ENCODE measurements at regions not wholly inside any gene's neighbourhood (a gene's known extent, or its start where the extent isn't known, plus 50 kb on each side); places are given as distances from the start of the nearest gene placed in this dataset.
"Not testable (repeated sequence)": the region's sequence is repeated elsewhere in the genome, so short reads cannot be mapped to it uniquely, and the experiment has no call there.

- TF ChIP-seq, protein P1, sequence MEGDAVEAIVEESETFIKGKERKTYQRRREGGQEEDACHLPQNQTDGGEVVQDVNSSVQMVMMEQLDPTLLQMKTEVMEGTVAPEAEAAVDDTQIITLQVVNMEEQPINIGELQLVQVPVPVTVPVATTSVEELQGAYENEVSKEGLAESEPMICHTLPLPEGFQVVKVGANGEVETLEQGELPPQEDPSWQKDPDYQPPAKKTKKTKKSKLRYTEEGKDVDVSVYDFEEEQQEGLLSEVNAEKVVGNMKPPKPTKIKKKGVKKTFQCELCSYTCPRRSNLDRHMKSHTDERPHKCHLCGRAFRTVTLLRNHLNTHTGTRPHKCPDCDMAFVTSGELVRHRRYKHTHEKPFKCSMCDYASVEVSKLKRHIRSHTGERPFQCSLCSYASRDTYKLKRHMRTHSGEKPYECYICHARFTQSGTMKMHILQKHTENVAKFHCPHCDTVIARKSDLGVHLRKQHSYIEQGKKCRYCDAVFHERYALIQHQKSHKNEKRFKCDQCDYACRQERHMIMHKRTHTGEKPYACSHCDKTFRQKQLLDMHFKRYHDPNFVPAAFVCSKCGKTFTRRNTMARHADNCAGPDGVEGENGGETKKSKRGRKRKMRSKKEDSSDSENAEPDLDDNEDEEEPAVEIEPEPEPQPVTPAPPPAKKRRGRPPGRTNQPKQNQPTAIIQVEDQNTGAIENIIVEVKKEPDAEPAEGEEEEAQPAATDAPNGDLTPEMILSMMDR (IDR thresholded peaks at IDR 0.05; ENCODE audit: insufficient read depth, low read length, missing control alignments) = no peak
- ChIA-PET CTCF (no interaction called here), POLR2A (no interaction called here)
- DNase-seq (ENCODE audit: low read depth, low spot score) = no peak
- no peak overlapping the region for H3K4me3 ChIP-seq (ENCODE audit: low read depth, low read length)
Measured at GRCh38 chr14:101253948-101254347, 307.3 kb upstream of the DIO3 start.

GRCh38 chr14:101254805-101255764, 306.2 kb upstream of the DIO3 start:
- TF ChIP-seq, protein P1 (IDR thresholded peaks at IDR 0.05; ENCODE audit: insufficient read depth, low read length, missing control alignments) = no peak
- DNase-seq (ENCODE audit: low read depth, low spot score) = no peak
- ChIA-PET POLR2A (no interaction called here), CTCF (no interaction called here)
- H3K4me3 ChIP-seq (ENCODE audit: low read depth, low read length) = no peak overlapping the region

GRCh38 chr14:101255765-101256125, 305.6 kb upstream of the DIO3 start:
- CTCF ChIA-PET = no interaction called here
- DNase-seq (ENCODE audit: low read depth, low spot score) = no peak
- TF ChIP-seq, protein P1 (IDR thresholded peaks at IDR 0.05; ENCODE audit: insufficient read depth, low read length, missing control alignments) = no peak
- POLR2A ChIA-PET = no interaction called here
- no peak overlapping the region for H3K4me3 ChIP-seq (ENCODE audit: low read depth, low read length)

DNA sequence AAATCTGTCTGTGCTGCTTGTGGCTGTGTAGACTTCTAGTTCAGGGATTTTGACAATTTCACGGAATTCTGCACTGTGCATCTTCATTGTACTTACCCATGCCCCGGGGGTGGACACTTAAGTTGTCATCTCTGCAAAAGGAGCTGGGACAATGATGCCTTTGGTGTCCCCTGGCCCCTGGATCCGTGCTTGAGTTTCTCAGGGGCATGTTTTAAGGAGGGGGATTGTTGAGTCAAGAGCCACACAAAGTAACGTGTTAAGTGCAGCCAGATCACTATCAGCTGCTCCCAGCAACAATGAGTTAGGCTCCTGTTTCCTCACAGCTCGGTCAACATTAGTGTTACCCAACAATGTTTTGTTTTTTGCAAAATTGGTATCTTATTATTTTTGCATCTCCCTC, 305.0 kb upstream of the DIO3 start:
- H3K4me3 ChIP-seq (ENCODE audit: low read depth, low read length) = no peak overlapping the region
- ChIA-PET CTCF (no interaction called here), POLR2A (no interaction called here)
- TF ChIP-seq, protein P1 (IDR thresholded peaks at IDR 0.05; ENCODE audit: insufficient read depth, low read length, missing control alignments) = no peak
- DNase-seq (ENCODE audit: low read depth, low spot score) = no peak

GRCh38 chr14:101257551-101257950, 303.7 kb upstream of the DIO3 start:
- TF ChIP-seq, protein P1 (IDR thresholded peaks at IDR 0.05; ENCODE audit: insufficient read depth, low read length, missing control alignments) = no peak
- ChIA-PET POLR2A (no interaction called here), CTCF (no interaction called here)
- DNase-seq (ENCODE audit: low read depth, low spot score) = no peak
- H3K4me3 ChIP-seq (ENCODE audit: low read depth, low read length) = no peak overlapping the region

DNA sequence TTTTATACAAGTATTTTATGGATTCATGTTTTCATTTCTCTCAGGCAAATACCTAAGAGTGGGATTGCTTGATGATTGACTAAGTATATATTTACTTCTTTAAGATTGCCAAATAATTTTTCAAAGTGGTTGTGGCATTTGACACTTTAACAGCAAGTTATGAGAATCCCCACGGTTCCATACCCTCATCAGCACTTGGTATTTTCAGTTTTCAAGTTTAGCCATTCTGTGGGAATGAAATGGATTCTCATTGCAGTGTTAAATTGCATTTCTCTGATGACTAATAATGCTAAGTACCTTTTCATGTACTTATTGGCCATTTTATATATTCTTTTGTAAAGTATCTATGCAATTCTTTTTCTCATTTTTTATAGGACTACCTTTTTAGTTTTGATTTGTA, 301.5 kb upstream of the DIO3 start:
- no peak overlapping the region for H3K4me3 ChIP-seq (ENCODE audit: low read depth, low read length)
- TF ChIP-seq, protein P1 (IDR thresholded peaks at IDR 0.05; ENCODE audit: insufficient read depth, low read length, missing control alignments) = no peak
- ChIA-PET POLR2A (no interaction called here), CTCF (interaction anchor here (1.0 kb wide), 1 partner anchor 25 kb away, joined by 3 read pairs; no protein-coding TSS in a partner anchor)
- DNase-seq (ENCODE audit: low read depth, low spot score) = no peak

- CTCF ChIA-PET; POLR2A ChIA-PET; DNase-seq (ENCODE audit: low read depth, low spot score); H3K4me3 ChIP-seq (ENCODE audit: low read depth, low read length): not testable (repeated sequence)
Measured at GRCh38 chr14:101266441-101266840, 294.9 kb upstream of the DIO3 start.

All from AG04449 (cell line).